GM10847 (cell line): ENCODE measurements at regions not wholly inside any gene's neighbourhood (a gene's known extent, or its start where the extent isn't known, plus 50 kb on each side); places are given as distances from the start of the nearest gene placed in this dataset.

ENCODE experiments used
- POLR2A ChIP-seq: IDR thresholded peaks from 2 replicates; pipeline ENCODE4 v1.6.1; 2011; ENCODE audit not compliant: insufficient read length; ENCODE audit errors: extremely low read depth

GRCh38 chr6:137707590-137708360 lies 159.3 kb upstream of the TNFAIP3 start:
- TF ChIP-seq POLR2A = no peak

- TF ChIP-seq POLR2A = no peak
Observed at GRCh38 chr6:137708481-137708880, 158.6 kb upstream of the TNFAIP3 start.

DNA sequence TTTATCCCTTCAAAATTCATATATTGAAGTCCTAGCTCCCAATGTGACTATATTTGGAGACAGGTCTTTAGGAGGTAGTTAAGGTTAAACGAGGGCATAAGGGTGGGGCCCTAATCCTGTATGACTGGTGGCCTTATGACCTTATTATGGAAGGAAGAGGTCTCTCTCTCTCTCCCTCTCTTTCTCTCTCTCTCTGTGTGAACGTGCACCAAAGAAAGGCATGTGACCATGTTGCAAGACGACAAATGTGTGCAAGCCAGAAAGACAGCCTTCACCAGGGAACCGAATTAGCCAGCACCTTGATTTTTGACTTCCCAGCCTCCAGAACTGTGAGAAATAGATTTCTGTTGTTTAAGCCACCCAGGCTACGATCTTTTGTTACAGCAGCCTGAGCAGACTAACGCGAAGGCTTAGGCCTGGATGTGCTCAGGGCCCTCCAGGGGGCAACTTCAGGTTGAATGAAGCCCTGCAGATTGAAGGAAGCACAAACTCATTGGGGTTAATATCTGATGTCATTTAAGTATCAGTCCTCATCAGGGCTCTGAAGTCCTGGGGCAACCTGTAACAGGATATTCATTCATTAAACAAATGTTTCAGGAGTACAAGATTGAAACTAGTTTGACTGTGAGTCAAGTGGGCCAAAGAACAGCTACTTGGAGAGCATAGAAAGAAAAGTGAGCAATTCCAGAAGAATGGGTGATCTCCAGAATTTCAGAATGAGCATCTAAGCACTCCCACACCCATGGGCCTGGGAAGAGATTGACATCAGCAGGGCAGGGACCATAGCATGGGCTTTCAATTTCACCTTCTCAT lies 157.4 kb upstream of the TNFAIP3 start:
- no peak for TF ChIP-seq POLR2A

DNA sequence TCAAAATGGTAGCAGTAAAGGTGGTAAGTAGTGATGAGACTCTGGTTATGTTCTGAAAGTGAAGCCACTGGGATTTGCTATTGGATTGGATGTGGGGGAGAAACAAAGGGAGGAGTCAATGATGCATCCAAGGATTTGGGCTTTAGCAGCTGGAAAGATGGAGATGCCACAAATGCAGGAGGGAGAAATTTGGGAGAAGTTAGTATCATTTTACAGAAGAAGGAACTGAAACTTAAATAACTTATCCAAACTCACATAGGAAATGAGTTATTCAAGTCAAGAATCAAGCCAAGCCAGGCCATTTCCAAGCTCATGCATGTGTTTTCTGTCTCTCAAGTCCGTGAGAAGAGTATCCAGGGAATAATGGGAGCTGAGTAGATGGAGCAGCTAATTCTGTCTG lies 155.1 kb upstream of the TNFAIP3 start:
- no peak for TF ChIP-seq POLR2A

DNA sequence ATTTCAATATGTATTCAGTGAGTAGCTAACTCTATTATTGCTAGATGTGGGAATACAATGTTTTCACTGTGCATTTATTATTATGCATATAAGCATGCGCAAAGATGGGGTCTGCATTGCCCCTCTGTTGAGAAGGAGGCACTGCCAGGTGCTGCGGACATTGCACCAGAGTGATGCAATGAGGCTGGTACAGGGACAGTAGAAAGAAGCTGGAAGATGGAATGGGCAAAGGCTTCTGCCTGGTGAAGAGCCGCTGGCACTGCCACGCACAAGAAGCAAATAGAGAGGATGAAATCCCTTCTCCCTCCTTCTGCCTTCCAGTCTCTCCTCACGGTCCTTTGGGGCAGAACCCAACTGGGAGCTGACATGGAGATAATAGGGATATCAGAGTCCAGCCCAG lies 154.5 kb upstream of the TNFAIP3 start:
- TF ChIP-seq POLR2A = no peak

DNA sequence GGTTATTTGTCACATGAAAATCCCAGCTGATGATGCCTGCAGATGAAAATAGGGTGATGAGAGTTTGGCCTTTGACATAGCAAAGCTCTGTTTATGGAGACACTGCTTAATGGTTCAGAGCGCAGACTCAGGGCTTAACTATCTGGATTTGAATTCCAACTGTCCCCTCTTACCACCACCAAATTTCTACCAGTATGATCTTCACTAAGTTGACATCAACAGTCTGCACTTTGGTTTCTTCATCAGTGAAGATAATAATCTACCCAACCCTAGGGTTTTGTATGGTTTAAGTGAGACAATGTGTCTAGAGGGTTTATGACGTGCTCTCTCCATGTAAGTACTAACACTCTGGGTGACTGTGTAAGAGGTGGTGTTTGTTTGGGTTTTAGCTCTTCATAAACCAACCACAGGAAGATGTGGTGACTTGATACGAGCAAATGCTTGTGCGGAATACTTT lies 151.4 kb upstream of the TNFAIP3 start:
- no peak for TF ChIP-seq POLR2A

- no peak for TF ChIP-seq POLR2A
Observed at GRCh38 chr6:137717074-137718073, 149.7 kb upstream of the TNFAIP3 start.

DNA sequence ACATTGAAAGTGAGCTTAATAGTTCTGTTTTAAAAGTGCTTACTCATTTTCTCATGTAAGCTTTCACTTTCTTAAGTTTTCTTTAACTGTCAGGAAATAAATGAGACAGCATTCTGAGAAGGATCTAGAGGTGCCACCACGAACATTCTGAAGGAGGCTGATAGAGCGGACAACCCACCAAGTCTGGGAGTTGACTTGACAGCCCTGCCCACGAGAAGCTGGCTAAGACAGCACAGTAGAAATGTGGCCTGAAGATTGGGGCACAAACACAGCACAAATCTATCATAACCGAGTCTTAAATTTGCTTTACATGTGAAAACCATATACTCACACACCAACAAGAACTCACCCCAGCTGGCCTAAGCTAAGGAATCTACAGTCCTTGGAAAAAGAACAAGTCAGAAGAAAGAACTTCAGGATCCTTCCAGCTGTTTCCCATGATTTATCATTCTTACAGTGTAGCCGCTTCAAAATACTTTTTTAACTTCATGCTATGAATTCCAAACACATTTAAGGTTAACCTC lies 144.2 kb upstream of the TNFAIP3 start:
- no peak for TF ChIP-seq POLR2A

GRCh38 chr6:137723273-137724017 lies 143.6 kb upstream of the TNFAIP3 start:
- no peak for TF ChIP-seq POLR2A

DNA sequence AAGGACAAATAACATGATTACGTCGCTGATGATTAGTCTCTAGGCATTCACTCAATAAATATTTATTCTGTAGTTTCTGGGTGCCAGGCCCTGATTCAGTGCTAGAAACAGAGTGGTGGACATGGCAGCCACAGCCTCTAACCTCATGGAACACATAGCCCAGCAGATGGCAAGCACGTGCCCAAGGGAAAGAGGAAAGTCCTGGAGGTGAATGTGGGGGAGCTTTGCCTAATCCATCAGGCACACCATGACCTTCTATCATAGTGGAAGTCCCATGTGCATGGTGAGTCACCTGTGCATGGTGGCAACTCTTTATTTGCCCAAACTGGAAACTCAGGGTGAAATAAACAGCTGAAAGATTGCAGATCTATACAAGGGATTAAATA lies 143.0 kb upstream of the TNFAIP3 start:
- no peak for TF ChIP-seq POLR2A

DNA sequence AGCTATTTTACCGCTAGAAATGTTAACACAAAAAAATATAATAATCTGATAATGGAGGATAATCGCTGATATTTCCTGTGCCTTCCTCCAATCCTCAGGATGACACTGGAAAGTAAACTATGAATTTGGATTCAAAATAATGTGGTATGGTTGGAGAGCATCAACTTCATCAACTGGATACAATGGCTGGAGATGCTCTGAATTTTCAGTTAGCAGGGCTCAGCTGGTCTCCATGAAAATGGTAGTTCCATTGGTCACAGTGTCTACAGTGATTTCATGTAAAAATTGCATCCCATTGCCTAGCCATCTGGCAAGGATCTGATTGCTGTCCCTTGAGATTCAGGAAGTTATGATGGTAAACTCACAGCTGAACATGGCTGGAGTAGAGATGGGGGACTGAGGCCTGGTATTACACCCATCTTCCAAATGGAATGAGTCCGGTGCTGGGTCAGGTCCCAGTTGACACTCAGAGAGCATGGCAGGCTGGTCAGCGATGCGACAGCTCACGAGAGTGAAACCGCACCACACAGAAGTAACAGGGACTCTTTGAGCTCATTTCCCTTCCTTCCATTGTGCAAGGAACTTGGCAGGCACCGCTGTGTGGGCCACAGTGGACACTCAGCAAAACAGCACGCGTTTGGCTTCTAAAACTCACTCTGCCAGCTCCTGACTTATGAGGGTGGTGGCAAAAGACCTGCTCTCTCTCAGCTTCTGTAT lies 142.4 kb upstream of the TNFAIP3 start:
- TF ChIP-seq POLR2A = no peak

DNA sequence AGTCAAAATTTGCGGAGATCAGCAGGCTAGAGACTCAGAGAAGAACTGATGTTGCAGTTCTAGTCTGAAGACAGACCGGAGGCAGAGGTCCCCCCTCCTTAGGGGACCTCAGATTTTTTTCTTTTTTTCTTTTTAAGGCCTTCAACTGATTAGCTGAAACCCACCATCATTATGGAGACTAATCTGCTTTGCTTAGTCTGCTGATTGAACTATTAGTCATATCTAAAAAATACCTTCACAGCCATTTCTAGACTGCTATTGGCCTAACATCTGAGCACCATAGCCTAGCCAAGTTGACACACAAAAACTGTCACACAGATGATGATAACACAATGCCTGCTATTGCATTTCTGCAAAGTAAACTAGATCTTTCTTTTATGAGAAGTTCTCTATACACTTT lies 141.1 kb upstream of the TNFAIP3 start:
- TF ChIP-seq POLR2A = no peak

- TF ChIP-seq POLR2A = no peak
Observed at GRCh38 chr6:137726582-137726981, 140.5 kb upstream of the TNFAIP3 start.
